K562 (cell line): ENCODE measurements at regions not wholly inside any gene's neighbourhood (a gene's known extent, or its start where the extent isn't known, plus 50 kb on each side); places are given as distances from the start of the nearest gene placed in this dataset.

ENCODE experiments used
- ATAC-seq: fragments of 200-7000 bp; cut with Tn5 transposase; 3 replicates; pipeline ENCODE4 v1.9.1; 2020; ENCODE audit warnings: moderate library complexity
- BruUV-seq: library from RNA; stranded (reverse); fragments of 400-500 nt; replicated peaks from 2 replicates; lab custom pipeline; 2021; lab: Mats Ljungman, UMichigan
- CTCF ChIA-PET: fragments of 300-600 bp; formaldehyde crosslinking; extraction: SDS; loops from one replicate; lab custom pipeline; 2021; ENCODE audit warnings: low intra/inter-chr PET ratio; lab: Yijun Ruan, JAX
- POLR2A ChIA-PET: fragments of 300-600, 350-650 bp; sonication (Branson Sonifier 250); formaldehyde crosslinking; extraction: SDS; loops from one replicate; lab custom pipeline; 2021; ENCODE audit warnings: antibody characterized with exemption, inconsistent platforms; lab: Yijun Ruan, JAX
- DNase-seq, 4 experiments: peaks; one replicate each; pipeline versions ENCODE4 v3.0.0 to v3.0.0-alpha.2; 2011 to 2018; ENCODE audit warnings: low spot score in 3 of 4, mixed read lengths in 3 of 4; ENCODE audit errors: extremely low read depth in 1 of 4
- FAIRE-seq: peaks from 2 replicates; lab custom pipeline; 2011; peaks lifted over from hg19 to GRCh38; lab: Jason Lieb, UNC
- H2AFZ ChIP-seq: 2 replicates; pipeline ENCODE4 v1.6.0; 2011; ENCODE audit warnings: low read depth, low read length, control low read depth, inconsistent platforms
- H3K27ac ChIP-seq: fragments of 200-600 bp; 3 replicates; pipeline ENCODE4 v1.8.0; 2011; ENCODE audit warnings: low read depth, mild to moderate bottlenecking, control low read depth, inconsistent platforms, low read length, moderate library complexity, mixed read lengths; ENCODE audit errors: extremely low read depth
- H3K27me3 ChIP-seq, 2 experiments: fragments of 300-600 bp in 1 of 2; 2 replicates in 1 of 2; 3 replicates in 1 of 2; pipeline versions ENCODE4 v1.6.0 to v1.8.0; 2011; ENCODE audit warnings: inconsistent platforms in 2 of 2, low read length in 2 of 2, mild to moderate bottlenecking in 1 of 2, mixed read lengths in 1 of 2, moderate library complexity in 1 of 2; ENCODE audit not compliant: control insufficient read depth in 2 of 2, insufficient read depth in 2 of 2
- H3K36me3 ChIP-seq: fragments of 300-600 bp; 3 replicates; pipeline ENCODE4 v1.8.0; 2011; ENCODE audit warnings: mild to moderate bottlenecking, low read length, inconsistent platforms; ENCODE audit not compliant: control insufficient read depth, insufficient read depth
- H3K4me1 ChIP-seq, 2 experiments: fragments of 200-600 bp in 1 of 2; replicated peaks in 1 of 2; 2 replicates in 1 of 2; 3 replicates in 1 of 2; pipeline versions ENCODE4 v1.5.1 to v1.8.0; 2011; ENCODE audit warnings: inconsistent platforms in 2 of 2, low read length in 2 of 2, mild to moderate bottlenecking in 1 of 2, mixed read lengths in 1 of 2, moderate library complexity in 1 of 2; ENCODE audit not compliant: control insufficient read depth in 2 of 2, insufficient read depth in 2 of 2
- H3K4me2 ChIP-seq: 2 replicates; pipeline ENCODE4 v1.6.1; 2011; ENCODE audit warnings: low read length, control low read depth, inconsistent platforms, mixed read lengths; ENCODE audit not compliant: insufficient read depth
- H3K4me3 ChIP-seq: fragments of 200-600 bp; sonication (generic), shearing (Covaris generic); 2 replicates; pipeline ENCODE4 v1.5.1; 2016; ENCODE audit warnings: control low read depth, inconsistent platforms
- H3K79me2 ChIP-seq: fragments of 200-600 bp; 3 replicates; pipeline ENCODE4 v1.8.0; 2011; ENCODE audit warnings: low read length, inconsistent platforms; ENCODE audit not compliant: control insufficient read depth, insufficient read depth
- H3K9ac ChIP-seq, 2 experiments: 2 replicates each; pipeline versions ENCODE4 v1.6.0 to v1.6.1; 2011; ENCODE audit warnings: low read depth in 2 of 2, low read length in 2 of 2, control low read depth in 1 of 2, inconsistent platforms in 1 of 2, mild to moderate bottlenecking in 1 of 2, mixed read lengths in 1 of 2; ENCODE audit not compliant: insufficient read depth in 1 of 2
- H3K9me1 ChIP-seq: one replicate; pipeline ENCODE4 v1.6.0; 2011; ENCODE audit warnings: inconsistent platforms, mild to moderate bottlenecking, low read length, moderate library complexity; ENCODE audit not compliant: control insufficient read depth, insufficient read depth
- H3K9me3 ChIP-seq: replicated peaks from 2 replicates; pipeline ENCODE4 v1.5.1; 2011; ENCODE audit warnings: low read depth, low read length, inconsistent platforms; ENCODE audit not compliant: control insufficient read depth, insufficient read depth
- H4K20me1 ChIP-seq: replicated peaks from 2 replicates; pipeline ENCODE4 v1.6.1; 2011; ENCODE audit warnings: low read length, inconsistent platforms, mixed read lengths; ENCODE audit not compliant: control insufficient read depth, insufficient read depth
- CCAR2 ChIP-seq: fragments of 200-400 bp; formaldehyde crosslinking; IDR thresholded peaks from 2 replicates; pipeline ENCODE4 v1.6.1; 2017; ENCODE audit warnings: mild to moderate bottlenecking, low read depth, low read length
- ESRRB ChIP-seq: fragments of 250-450 bp; sonication (Bioruptor Pico); IDR thresholded peaks from 2 replicates; pipeline ENCODE4 v1.5.0; 2020; ENCODE audit warnings: mild to moderate bottlenecking, moderate library complexity, borderline replicate concordance
- FOXK2 ChIP-seq, 2 experiments: fragments of 450-650 bp; IDR thresholded peaks in 1 of 2; conservative IDR thresholded peaks in 1 of 2; 2 replicates each; pipeline ENCODE4 v1.6.1; 2016; ENCODE audit warnings: low read depth in 2 of 2, mild to moderate bottlenecking in 1 of 2
- GABPA ChIP-seq: fragments of 200-800 bp; sonication (Bioruptor generic); conservative IDR thresholded peaks from 2 replicates; pipeline ENCODE4 v1.6.1; 2016; ENCODE audit warnings: low read depth, missing genetic modification characterization, missing compliant biosample characterization
- HOXB6 ChIP-seq: fragments of 250-450 bp; sonication (Bioruptor Pico); IDR thresholded peaks from 2 replicates; pipeline ENCODE4 v1.5.1; 2022; ENCODE audit warnings: mild to moderate bottlenecking, borderline replicate concordance
- MAZ ChIP-seq, 2 experiments: fragments of 450-650 bp in 1 of 2; sonication (generic) in 1 of 2; formaldehyde crosslinking; IDR thresholded peaks in 1 of 2; conservative IDR thresholded peaks in 1 of 2; 2 replicates each; pipeline versions ENCODE4 v1.4.0 to v1.5.0; 2020; ENCODE audit warnings: mild to moderate bottlenecking in 1 of 2, missing genetic modification reagents in 1 of 2
- PURB ChIP-seq: sonication (generic); formaldehyde crosslinking; IDR thresholded peaks from 2 replicates; pipeline ENCODE4 v1.9.0; 2021; ENCODE audit warnings: low read depth, mild to moderate bottlenecking, missing genetic modification reagents
- RAD51 ChIP-seq: fragments of 450-650 bp; IDR thresholded peaks from 2 replicates; pipeline ENCODE4 v1.7.1; 2016; ENCODE audit warnings: low read depth, mild to moderate bottlenecking, borderline replicate concordance
- RBM14 ChIP-seq: fragments of 200-400 bp; formaldehyde crosslinking; IDR thresholded peaks from 2 replicates; pipeline ENCODE4 v1.6.1; 2018; ENCODE audit warnings: low read depth, mild to moderate bottlenecking, low read length, moderate library complexity, borderline replicate concordance; ENCODE audit not compliant: insufficient read depth
- RBM25 ChIP-seq: fragments of 200-400 bp; formaldehyde crosslinking; IDR thresholded peaks from 2 replicates; pipeline ENCODE4 v1.6.1; 2018; ENCODE audit warnings: low read length, low read depth, moderate library complexity; ENCODE audit not compliant: severe bottlenecking
- XRCC3 ChIP-seq: fragments of 450-650 bp; IDR thresholded peaks from 2 replicates; pipeline ENCODE4 v1.6.1; 2017; ENCODE audit warnings: mild to moderate bottlenecking, moderate library complexity
- ZC3H4 ChIP-seq: sonication (generic); formaldehyde crosslinking; IDR thresholded peaks from 2 replicates; pipeline ENCODE4 v1.9.0; 2021; ENCODE audit warnings: missing genetic modification reagents, borderline replicate concordance
- ZNF212 ChIP-seq: fragments of 450-650 bp; formaldehyde crosslinking; IDR thresholded peaks from 2 replicates; pipeline ENCODE4 v1.4.0; 2020; ENCODE audit warnings: mild to moderate bottlenecking
- WGBS: fragments of 100-300 bp; shearing (Covaris generic); methylation state at CpG from one replicate; pipeline ENCODE4 v1.1.6; 2016; ENCODE audit warnings: low coverage, mixed read lengths; ENCODE audit not compliant: insufficient coverage; ENCODE audit errors: missing lambda C conversion rate; 5-methylcytosine and 5-hydroxymethylcytosine counted together
- in situ Hi-C: fragments of 300-500 bp; cut with MboI; formaldehyde crosslinking; loops from 4 replicates; pipeline ENCODE4 v1.15.0; 2018; ENCODE audit warnings: inconsistent platforms, mixed read lengths
- intact Hi-C: fragments of 100-400 bp; cut with micrococcal nuclease; formaldehyde crosslinking; loops from 2 replicates; pipeline ENCODE4 v1.14.2; 2022
- TF ChIP-seq, protein P1 (sequence below): fragments of 250-450 bp; sonication (Bioruptor Pico); IDR thresholded peaks from 2 replicates; pipeline ENCODE4 v1.4.0; 2020
- TF ChIP-seq, protein P2 (sequence below): fragments of 450-650 bp; IDR thresholded peaks from 2 replicates; pipeline ENCODE4 v1.6.1; 2016; ENCODE audit warnings: antibody characterized with exemption

DNA sequence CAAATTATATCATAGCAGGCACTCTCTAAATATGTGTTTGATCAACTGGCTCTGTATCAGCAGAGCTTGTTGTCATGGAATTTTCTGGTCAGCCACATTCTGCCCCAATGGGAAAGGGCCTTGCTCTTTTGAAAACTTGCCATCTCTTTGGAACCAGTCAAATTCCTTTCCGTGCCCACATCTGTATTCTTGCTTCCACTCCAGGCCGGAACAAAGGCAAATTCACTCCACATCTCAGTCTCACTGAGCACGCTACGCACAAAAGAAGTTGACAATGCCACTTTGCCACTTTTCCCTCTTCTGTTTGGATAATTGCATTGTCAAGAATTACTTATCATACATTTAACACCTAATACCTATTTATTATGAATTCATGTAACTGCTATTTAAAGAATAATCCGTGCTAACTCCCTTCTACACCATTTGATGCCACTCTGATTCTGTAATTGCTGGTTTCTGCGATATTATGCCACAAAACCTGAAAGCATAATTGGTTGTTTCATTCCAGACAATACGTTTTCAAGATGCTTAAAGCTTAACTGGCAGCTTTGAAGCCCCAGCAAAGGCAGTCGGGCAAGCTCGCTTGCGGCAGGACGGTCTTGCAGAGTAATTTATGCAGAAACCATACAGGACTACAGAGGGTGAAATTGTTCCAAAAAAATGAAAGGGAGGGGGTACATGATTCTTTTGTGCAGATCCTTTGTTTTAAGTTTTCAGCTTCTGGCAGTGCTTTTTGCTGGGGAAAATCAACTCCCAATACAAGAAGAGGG is 277.7 kb downstream of the MSX2 start:
- ATAC-seq, result no peak
- no peak overlapping the region for H3K27ac ChIP-seq
- no peak for DNase-seq
- H3K79me2 ChIP-seq, result no peaks in the 10 kb centered on the region
- H2AFZ ChIP-seq, result no peak overlapping the region
- H4K20me1 ChIP-seq, result 0 out of 2 replicates have a peak, but pooled peaks cover 3% of the 10 kb centered on the region
- no peak overlapping the region for H3K9ac ChIP-seq
- H3K9me3 ChIP-seq, result no peaks in the 10 kb centered on the region
- no TSS peak for BruUV-seq
- no peak overlapping the region for H3K4me2 ChIP-seq
- 4% methylated on average over 11 of the region's 11 CpGs for WGBS
- ChIA-PET POLR2A (interaction anchor here (1.1 kb wide), 1 partner anchor 11 kb away, joined by 3 read pairs; no protein-coding TSS in a partner anchor), CTCF (no interaction called here)
- H3K36me3 ChIP-seq, result no peaks in the 10 kb centered on the region
- intact Hi-C loops (no loop called here), in situ Hi-C loops (no loop called here)
- peaks cover 0 to 29% of the 10 kb centered on the region in 2 experiments; a peak in 1 of 5 replicates for H3K27me3 ChIP-seq
- FAIRE-seq, result no peak
- H3K4me3 ChIP-seq, result no peak overlapping the region
- H3K4me1 ChIP-seq, result no peaks in the 10 kb centered on the region
- no peaks in the 10 kb centered on the region for H3K9me1 ChIP-seq
- TF ChIP-seq, protein P1, sequence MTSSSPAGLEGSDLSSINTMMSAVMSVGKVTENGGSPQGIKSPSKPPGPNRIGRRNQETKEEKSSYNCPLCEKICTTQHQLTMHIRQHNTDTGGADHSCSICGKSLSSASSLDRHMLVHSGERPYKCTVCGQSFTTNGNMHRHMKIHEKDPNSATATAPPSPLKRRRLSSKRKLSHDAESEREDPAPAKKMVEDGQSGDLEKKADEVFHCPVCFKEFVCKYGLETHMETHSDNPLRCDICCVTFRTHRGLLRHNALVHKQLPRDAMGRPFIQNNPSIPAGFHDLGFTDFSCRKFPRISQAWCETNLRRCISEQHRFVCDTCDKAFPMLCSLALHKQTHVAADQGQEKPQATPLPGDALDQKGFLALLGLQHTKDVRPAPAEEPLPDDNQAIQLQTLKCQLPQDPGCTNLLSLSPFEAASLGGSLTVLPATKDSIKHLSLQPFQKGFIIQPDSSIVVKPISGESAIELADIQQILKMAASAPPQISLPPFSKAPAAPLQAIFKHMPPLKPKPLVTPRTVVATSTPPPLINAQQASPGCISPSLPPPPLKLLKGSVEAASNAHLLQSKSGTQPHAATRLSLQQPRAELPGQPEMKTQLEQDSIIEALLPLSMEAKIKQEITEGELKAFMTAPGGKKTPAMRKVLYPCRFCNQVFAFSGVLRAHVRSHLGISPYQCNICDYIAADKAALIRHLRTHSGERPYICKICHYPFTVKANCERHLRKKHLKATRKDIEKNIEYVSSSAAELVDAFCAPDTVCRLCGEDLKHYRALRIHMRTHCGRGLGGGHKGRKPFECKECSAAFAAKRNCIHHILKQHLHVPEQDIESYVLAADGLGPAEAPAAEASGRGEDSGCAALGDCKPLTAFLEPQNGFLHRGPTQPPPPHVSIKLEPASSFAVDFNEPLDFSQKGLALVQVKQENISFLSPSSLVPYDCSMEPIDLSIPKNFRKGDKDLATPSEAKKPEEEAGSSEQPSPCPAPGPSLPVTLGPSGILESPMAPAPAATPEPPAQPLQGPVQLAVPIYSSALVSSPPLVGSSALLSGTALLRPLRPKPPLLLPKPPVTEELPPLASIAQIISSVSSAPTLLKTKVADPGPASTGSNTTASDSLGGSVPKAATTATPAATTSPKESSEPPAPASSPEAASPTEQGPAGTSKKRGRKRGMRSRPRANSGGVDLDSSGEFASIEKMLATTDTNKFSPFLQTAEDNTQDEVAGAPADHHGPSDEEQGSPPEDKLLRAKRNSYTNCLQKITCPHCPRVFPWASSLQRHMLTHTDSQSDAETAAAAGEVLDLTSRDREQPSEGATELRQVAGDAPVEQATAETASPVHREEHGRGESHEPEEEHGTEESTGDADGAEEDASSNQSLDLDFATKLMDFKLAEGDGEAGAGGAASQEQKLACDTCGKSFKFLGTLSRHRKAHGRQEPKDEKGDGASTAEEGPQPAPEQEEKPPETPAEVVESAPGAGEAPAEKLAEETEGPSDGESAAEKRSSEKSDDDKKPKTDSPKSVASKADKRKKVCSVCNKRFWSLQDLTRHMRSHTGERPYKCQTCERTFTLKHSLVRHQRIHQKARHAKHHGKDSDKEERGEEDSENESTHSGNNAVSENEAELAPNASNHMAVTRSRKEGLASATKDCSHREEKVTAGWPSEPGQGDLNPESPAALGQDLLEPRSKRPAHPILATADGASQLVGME (CRISPR knock-in tag), result no peak
- no peak for TF ChIP-seq XRCC3
- TF ChIP-seq ZC3H4 (CRISPR knock-in tag), result no peak
- no peak for TF ChIP-seq PURB (CRISPR knock-in tag)
- TF ChIP-seq, protein P2, sequence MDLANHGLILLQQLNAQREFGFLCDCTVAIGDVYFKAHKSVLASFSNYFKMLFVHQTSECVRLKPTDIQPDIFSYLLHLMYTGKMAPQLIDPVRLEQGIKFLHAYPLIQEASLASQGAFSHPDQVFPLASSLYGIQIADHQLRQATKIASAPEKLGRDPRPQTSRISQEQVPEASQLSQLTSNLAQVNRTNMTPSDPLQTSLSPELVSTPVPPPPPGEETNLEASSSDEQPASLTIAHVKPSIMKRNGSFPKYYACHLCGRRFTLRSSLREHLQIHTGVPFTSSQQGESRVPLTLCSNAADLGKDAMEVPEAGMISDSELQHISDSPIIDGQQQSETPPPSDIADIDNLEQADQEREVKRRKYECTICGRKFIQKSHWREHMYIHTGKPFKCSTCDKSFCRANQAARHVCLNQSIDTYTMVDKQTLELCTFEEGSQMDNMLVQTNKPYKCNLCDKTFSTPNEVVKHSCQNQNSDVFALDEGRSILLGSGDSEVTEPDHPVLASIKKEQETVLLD, result no peak
- TF ChIP-seq ESRRB (CRISPR knock-in tag), result no peak
- no peak for TF ChIP-seq RAD51
- TF ChIP-seq RBM25, result no peak
- TF ChIP-seq RBM14, result no peak
- no peak for TF ChIP-seq HOXB6 (CRISPR knock-in tag)
- no peak for TF ChIP-seq CCAR2
- no peak for TF ChIP-seq MAZ (CRISPR knock-in tag; conservative IDR thresholded peaks at IDR 0.05 in 1 of 2, IDR thresholded peaks at IDR 0.05 in 1 of 2)
- TF ChIP-seq FOXK2 (conservative IDR thresholded peaks at IDR 0.05 in 1 of 2, IDR thresholded peaks at IDR 0.05 in 1 of 2; ENCODE audit: low read depth in 2 of 2), result no peak
- TF ChIP-seq ZNF212, result no peak
- TF ChIP-seq GABPA, result no peak
